Muscle of arm (tissue), 1 donor: ENCODE measurements at regions not wholly inside any gene's neighbourhood (a gene's known extent, or its start where the extent isn't known, plus 50 kb on each side); places are given as distances from the start of the nearest gene placed in this dataset.

Source experiments
- DNase-seq: peaks from one replicate; pipeline ENCODE4 v3.0.0-alpha.2; 2013

- no peak for DNase-seq
Measured at GRCh38 chr14:76974365-76974764, 54.1 kb downstream of the IRF2BPL start.

GRCh38 chr14:76971549-76971948 is 57.0 kb downstream of the IRF2BPL start:
- DNase-seq = no peak

DNA sequence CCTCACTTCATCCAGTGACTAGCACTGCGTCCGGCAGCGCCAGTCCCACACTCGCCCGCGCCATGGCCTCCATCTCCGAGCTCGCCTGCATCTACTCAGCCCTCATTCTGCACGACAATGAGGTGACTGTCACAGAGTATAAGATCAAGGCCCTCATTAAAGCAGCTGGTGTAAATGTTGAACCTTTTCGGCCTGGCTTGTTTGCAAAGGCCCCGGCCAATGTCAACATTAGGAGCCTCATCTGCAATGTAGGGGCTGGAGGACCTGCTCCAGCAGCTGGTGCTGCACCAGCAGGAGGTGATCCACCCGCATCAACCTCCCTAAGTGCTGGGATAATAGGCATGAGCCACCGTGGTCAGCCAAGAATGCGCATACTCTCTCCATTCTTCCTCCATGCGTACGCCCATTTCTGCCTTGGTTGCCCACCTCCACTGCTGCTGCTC is 59.9 kb downstream of the IRF2BPL start:
- DNase-seq = no peak

DNA sequence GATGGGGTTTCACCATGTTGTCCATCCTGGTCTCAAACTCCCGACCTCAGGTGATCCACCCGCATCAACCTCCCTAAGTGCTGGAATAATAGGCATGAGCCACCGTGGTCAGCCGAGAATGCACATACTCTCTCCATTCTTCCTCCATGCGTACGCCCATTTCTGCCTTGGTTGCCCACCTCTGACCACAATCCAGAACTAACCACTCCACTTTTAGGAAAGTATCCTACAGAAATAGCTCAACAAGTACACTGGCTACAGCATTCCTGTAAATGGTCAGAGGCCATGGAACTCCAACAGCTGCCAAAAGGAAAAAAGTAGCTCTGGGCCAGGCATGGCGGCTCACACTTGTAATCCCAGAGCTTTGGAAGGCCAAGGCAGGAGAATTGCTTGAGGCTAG is 60.7 kb downstream of the IRF2BPL start:
- DNase-seq = no peak

- DNase-seq = no peak
Measured at GRCh38 chr14:76965232-76965631, 63.3 kb downstream of the IRF2BPL start.

DNA sequence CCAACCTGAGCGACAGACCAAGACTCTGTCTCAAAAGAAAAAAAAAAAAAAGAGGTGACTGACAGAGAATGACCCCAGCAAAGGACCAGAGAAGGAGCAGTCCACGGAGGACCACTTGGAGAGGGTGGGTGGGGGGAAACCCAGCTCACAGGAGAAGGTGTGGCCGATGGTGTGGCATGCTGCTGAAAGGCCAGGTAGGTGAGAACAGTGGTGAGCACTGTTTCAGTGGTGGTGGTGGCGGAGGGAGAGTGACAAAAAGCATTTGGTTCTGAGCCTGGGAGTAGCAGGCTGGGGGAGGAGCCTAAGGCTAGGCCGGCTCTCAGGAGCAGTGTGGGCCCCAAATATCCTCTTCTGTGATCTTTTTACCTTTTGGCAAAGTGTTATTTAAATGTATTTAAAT is 63.8 kb downstream of the IRF2BPL start:
- no peak for DNase-seq

- no peak for DNase-seq
Measured at GRCh38 chr14:76963372-76963771, 65.1 kb downstream of the IRF2BPL start.

DNA sequence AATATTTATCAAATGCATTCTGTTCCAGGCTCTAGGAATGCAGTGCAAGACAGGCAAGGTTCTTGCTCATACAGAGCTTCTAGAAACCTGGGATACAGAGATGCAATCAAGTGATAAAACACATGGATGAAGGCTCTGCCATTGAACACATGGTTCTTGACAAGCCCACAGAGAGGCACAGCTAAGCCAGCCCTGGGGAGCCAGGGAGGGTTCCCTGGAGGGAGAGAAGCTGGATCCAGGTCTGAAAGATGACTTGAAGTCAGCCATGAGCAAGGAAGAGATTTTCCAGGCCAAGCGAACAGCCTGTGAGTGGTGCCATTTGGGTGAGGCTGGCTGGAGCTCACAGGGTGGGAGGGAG is 66.2 kb downstream of the IRF2BPL start:
- no peak for DNase-seq

GRCh38 chr14:76961631-76962302 is 66.7 kb downstream of the IRF2BPL start:
- peak; percentile 80 for DNase-seq

DNA sequence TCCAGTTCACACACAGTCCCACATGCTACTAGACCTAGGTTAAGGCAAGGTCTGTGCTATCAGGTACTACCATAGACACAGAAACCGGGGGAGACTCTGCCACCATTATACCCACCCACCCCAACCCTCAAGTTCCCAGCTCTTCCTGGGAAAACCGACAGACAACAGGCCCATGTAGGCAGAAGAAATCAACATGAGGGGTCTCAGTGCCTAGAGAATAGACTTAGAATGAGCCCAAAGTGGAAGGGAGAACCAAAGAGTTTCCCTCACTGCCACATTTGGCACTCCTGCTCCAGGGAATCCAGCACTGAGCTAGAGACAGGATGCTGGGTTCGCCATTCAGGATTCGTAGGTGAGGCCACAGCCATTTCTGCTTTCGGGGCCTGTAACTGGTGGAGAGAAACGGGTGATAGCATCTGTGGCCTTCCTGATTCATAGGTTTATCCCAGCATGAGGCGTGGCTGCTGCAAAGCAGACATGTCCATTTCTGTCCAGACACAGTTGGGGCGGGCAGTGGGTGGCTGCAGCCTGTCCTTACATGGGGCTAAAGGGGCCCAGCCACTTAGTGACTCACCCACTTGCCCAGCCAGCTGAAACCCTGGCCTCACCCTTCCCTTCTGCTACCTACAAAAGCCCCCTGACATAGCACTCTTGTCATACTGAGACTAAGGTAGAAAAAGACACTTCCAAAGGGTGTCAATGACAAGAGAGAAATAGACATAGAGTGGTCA is 69.4 kb downstream of the IRF2BPL start:
- no peak for DNase-seq

GRCh38 chr14:76958020-76958979 is 70.2 kb downstream of the IRF2BPL start:
- DNase-seq = no peak

- no peak for DNase-seq
Measured at GRCh38 chr14:76957224-76957891, 71.2 kb downstream of the IRF2BPL start.

DNA sequence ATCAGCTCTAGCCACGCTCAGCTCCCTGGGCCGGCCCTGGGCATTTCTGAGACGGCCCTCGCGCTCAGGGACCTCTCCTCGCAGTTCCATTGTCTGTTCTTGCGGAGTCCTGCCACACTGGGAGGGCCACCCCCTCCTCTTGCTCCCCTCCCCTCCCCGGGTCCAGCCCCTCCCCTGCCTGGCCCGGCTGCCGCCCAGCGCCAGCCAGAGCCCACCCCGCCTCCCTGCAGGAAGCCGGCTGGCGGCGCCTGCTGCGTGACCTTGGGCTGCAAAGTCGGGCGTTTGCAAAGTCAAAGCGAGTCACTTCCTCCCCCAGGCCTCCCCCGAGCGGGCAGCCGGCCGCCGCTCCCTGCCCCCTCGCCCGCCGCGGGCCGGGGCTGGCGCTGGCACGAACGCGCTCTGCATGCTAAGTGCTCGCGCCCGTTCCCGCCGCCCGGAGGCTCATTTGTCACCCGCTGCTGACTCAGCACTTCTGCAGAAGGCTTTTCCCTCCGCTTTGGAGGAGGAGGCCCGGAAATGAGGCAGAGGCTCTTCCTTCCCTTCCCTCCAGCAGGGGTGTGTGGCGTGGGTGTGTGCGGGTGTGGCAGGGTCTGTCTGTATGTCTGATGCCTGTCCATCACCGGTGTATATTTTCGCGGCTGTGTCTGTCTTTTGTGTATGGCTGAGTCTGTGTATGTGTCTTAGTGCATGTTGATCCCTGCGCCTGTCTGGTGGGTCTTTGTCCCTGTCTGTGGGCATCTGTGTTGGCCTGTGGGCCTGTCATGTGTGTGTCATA is 72.0 kb downstream of the IRF2BPL start:
- peak; percentile 81 for DNase-seq

DNA sequence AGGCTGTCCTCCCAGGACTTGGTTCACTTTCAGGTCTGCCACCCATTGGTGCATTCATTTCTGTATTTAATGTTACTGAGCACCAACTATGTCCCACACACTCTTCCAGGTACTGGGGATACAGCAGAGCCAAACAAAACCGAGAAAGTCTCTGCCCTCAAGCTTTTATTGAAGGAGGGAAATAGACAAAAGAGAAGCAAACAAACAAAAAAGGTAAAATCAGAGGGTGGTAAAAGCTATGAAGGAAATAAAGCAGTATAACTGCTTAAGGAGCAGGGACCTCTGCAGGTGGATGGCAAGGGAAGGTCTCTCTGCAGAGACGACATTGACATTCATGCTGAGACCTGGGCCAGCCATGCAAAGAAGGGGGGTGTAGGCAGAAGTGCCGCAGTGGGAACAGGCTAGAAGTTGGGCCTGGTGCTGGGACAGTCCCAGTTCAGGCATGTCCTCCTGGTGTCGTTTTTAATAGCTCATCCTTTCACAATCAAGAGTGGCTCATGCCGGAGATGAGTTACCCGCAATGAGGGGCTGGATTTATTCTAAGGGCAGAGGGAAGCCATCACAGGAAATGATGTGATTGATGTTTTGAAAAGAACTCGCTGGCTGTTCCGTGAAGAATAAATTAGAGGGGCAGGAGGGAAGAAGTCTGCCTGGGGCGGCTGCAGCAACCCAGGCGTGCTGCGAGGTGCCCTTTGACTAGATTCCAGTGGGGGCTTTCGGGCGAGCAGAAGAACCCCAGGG is 72.8 kb downstream of the IRF2BPL start:
- no peak for DNase-seq

GRCh38 chr14:76954394-76955190 is 73.9 kb downstream of the IRF2BPL start:
- no peak for DNase-seq

DNA sequence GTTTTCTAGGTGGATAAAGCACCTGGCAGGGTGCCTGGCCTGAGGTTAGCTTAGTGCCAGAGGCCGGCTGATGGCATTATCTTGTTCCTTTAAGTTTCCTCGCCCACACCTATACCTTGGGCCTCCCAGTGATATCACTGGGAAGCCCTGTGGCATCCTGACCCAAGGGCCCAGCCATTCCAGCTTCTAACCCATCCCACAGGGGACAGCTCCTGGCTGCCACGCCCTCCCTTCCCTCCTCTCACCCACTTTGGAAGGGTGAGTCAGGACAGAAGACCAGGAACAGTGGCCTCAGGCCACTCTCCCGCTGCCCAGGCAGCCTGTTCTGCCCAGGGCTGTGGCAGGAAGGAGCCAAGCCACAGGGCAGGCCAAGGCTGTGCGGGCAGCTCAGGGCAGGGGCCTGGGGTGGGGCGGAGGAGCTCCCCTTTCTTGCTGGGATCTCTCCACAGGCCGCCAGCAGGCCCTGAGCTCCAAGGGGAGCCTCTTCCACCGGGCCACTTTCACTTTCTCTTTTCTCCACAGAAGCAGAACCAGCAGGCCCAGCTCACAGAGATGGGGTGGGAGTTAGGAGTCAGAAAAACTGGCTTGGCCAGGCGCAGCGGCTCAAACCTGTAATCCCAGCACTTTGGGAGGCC is 75.1 kb downstream of the IRF2BPL start:
- DNase-seq = no peak

DNA sequence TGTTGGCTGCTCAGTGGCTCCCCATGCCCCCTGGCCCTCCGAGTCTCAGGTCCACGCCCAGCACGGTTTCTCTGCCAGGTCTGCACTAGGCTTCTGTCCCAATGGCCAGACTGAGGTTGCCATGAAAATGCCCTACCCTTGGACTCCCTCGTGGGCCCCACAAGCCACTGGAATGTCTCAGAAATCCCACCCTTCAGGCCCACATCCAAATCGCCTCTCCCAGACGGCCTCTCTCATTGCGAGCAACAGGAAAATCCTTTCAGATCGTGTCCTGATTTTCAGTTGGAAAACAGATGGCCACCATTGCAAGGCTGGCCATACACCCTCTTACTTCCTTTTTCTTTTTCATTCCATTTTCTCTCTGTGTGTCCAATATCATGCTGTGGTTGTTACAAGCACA is 77.3 kb downstream of the IRF2BPL start:
- DNase-seq = no peak

DNA sequence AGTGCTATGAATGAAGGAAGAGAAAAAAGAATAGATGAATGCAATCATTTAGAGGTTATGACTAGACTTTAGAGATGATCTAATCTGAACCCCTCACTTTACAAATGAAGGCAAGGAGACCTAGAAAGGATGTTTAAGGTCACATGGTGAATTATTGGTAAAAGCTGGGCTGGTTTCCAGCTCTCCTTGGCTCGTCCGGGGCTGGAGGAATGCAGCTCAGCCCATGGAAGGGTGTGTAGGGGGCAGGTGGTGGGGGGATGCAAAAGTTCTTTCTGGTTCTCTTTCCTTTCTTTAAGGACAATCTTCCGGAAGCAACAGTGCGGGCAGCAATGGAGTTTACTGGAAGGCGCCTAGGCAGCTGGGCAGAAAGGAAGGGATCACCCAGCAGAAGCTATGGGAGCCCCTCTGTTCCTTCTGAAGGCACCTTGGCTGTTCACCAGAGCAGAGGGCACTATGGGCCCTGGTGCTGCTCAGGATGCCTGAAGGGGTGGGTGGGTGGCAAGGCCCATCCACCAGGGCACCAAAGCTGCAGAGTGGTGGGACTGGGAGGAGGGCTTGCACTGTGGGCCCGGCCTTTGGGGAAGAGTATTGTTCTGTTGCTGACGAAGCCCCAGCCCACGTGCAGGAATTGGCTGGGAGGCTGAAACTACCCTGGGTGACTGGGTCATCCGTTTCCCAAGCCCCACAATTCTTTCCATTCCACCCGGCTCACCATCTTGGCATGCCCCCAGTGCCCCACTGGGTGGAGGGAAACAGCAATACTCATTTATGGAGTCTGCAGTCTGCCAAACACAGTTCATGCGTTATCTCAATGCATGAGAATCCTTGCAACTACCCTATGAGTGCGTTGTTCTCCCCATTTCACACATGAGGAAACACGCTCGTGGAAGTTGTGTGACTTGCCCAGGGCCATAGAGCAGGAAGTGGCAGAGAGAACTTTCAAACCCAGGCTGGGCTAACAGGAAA is 78.2 kb downstream of the IRF2BPL start:
- DNase-seq = no peak
